ENCODE measurements at regions not wholly inside any gene's neighbourhood (a gene's known extent, or its start where the extent isn't known, plus 50 kb on each side); places are given as distances from the start of the nearest gene placed in this dataset.

DNA sequence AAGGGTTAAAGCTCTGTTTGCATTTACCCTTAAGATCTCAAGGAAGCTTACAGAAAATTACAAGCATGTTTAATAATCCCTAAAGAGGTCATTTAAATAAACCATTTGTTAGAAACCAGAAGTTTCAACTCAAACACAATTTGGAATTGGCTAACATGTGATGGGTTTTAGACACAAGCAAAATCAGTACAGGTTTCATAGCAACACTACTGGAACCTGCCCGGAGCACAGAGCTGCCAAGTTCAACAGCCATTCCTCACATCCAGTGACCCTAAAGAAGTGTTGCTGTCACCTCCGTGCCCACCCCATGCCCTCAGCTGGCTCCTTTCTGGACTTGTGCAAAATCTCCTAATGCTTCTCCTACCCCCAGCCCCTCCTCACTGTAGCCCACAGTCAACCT, 338.8 kb upstream of the AUTS2 start:
- intact Hi-C loops (cut with DNase I), result no loop called here
- peak in 1 of 2 donors; percentile 16 for DNase-seq
- Histone ChIP-seq H3K27ac (no peak overlapping the region), H3K27me3 (no peaks in the 10 kb centered on the region), H3K4me3 (replicated peaks in 1 of 3) (no peak overlapping the region), H3K9me3 (no peaks in the 10 kb centered on the region), H3K36me3 (no peaks in the 10 kb centered on the region), H3K4me1 (peaks cover 10 to 17% of the 10 kb centered on the region in 2 donors)
- TF ChIP-seq POLR2A (IDR thresholded peaks at IDR 0.05), result no peak
- TF ChIP-seq, protein P1, sequence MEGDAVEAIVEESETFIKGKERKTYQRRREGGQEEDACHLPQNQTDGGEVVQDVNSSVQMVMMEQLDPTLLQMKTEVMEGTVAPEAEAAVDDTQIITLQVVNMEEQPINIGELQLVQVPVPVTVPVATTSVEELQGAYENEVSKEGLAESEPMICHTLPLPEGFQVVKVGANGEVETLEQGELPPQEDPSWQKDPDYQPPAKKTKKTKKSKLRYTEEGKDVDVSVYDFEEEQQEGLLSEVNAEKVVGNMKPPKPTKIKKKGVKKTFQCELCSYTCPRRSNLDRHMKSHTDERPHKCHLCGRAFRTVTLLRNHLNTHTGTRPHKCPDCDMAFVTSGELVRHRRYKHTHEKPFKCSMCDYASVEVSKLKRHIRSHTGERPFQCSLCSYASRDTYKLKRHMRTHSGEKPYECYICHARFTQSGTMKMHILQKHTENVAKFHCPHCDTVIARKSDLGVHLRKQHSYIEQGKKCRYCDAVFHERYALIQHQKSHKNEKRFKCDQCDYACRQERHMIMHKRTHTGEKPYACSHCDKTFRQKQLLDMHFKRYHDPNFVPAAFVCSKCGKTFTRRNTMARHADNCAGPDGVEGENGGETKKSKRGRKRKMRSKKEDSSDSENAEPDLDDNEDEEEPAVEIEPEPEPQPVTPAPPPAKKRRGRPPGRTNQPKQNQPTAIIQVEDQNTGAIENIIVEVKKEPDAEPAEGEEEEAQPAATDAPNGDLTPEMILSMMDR (IDR thresholded peaks at IDR 0.05), result no peak
- 17 to 39% methylated on average over 2 of the region's 2 CpGs for WGBS, 2 donors

GRCh38 chr7:69260023-69260422, 338.3 kb upstream of the AUTS2 start:
- H3K27ac ChIP-seq, result no peak overlapping the region
- no peaks in the 10 kb centered on the region for H3K36me3 ChIP-seq
- H3K4me3 ChIP-seq (replicated peaks in 1 of 3), result no peak overlapping the region
- TF ChIP-seq, protein P1 (IDR thresholded peaks at IDR 0.05), result no peak
- no peak for TF ChIP-seq POLR2A (IDR thresholded peaks at IDR 0.05)
- H3K9me3 ChIP-seq, result no peaks in the 10 kb centered on the region
- peaks cover 10 to 17% of the 10 kb centered on the region in 2 donors for H3K4me1 ChIP-seq
- peaks cover 4% of the 10 kb centered on the region for H3K27me3 ChIP-seq
- intact Hi-C loops (cut with DNase I), result no loop called here
- peak; percentile 72 to 75 for DNase-seq
- 27 to 54% methylated on average over 4 of the region's 4 CpGs for WGBS, 2 donors

DNA sequence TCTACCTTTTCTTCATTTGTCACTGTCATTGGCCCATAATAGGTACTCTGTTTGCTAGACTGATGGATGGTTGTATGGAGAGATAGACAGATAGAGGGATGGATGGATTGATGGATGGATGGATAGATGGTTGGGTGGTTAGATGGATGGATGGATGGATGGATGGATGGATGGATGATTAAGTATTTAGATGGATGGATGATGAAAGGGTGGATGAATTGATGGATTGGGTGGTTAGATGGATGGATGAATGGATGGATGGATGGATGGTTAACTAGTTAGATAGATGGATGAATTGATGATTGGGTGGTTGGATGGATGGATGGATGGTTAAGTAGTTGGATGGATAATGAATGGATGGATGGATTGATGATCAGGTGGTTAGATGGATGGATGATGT, 334.7 kb upstream of the AUTS2 start:
- Histone ChIP-seq H3K4me1 (peaks cover 10 to 17% of the 10 kb centered on the region in 2 donors), H3K4me3 (replicated peaks in 1 of 3) (no peak overlapping the region), H3K27me3 (peaks cover 4% of the 10 kb centered on the region), H3K27ac (no peak overlapping the region), H3K9me3 (no peaks in the 10 kb centered on the region), H3K36me3 (no peaks in the 10 kb centered on the region)
- no peak for TF ChIP-seq POLR2A (IDR thresholded peaks at IDR 0.05)
- TF ChIP-seq, protein P1 (IDR thresholded peaks at IDR 0.05), result no peak
- DNase-seq, result no peak
- intact Hi-C loops (cut with DNase I), result no loop called here

- H3K27ac ChIP-seq, result no peak overlapping the region
- intact Hi-C loops (cut with DNase I), result no loop called here
- H3K4me1 ChIP-seq, result no peaks in the 10 kb centered on the region
- TF ChIP-seq POLR2A (IDR thresholded peaks at IDR 0.05), result no peak
- TF ChIP-seq, protein P1 (IDR thresholded peaks at IDR 0.05), result no peak
- 47 to 62% methylated on average over 4 of the region's 4 CpGs for WGBS, 2 donors
- no peaks in the 10 kb centered on the region for H3K9me3 ChIP-seq
- no peaks in the 10 kb centered on the region for H3K36me3 ChIP-seq
- H3K4me3 ChIP-seq (replicated peaks in 1 of 3), result no peak overlapping the region
- no peak for DNase-seq
- H3K27me3 ChIP-seq, result peaks cover 5% of the 10 kb centered on the region
These were observed 328.5 kb upstream of the AUTS2 start for GRCh38 chr7:69269806-69270205.

DNA sequence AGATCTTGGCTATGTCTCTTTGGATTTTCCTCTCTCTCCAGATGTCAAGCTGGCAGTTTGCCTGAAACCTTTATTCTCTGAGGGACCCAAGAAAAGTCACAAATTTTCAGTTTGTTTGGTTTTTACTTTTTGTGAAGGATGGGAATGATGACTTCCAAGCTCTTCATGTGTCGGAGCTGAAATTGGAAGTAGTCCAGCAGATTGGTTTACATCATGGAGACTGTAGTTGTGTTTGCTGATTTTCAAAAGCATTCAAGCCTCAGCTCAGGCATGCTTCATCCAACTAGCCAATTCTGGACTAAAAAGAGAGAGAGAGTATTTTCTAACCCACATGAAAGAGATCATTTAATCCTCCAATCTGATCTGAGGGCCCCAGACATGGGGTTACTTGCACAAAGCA, 326.2 kb upstream of the AUTS2 start:
- Histone ChIP-seq H3K9me3 (no peaks in the 10 kb centered on the region), H3K4me3 (replicated peaks in 1 of 3) (no peak overlapping the region), H3K36me3 (no peaks in the 10 kb centered on the region), H3K27ac (no peak overlapping the region), H3K27me3 (peaks cover 4% of the 10 kb centered on the region), H3K4me1 (no peaks in the 10 kb centered on the region)
- DNase-seq, result no peak
- TF ChIP-seq, protein P1 (IDR thresholded peaks at IDR 0.05), result no peak
- no peak for TF ChIP-seq POLR2A (IDR thresholded peaks at IDR 0.05)
- 35 to 41% methylated on average over 1 of the region's 1 CpG for WGBS, 2 donors
- intact Hi-C loops (cut with DNase I), result no loop called here
